GM13977 (cell line): ENCODE measurements at regions not wholly inside any gene's neighbourhood (a gene's known extent, or its start where the extent isn't known, plus 50 kb on each side); places are given as distances from the start of the nearest gene placed in this dataset.

Experiments used
- DNase-seq: peaks from one replicate; pipeline ENCODE4 v3.0.0; 2012; ENCODE audit warnings: low spot score
- in situ Hi-C: fragments of 300-500 bp; cut with MboI; formaldehyde crosslinking; loops from one replicate; pipeline ENCODE4 v1.12.0; 2022; ENCODE audit warnings: low sequenced_read_pairs, low pct_unique_long_range_greater_than_20kb, mixed read lengths, inconsistent platforms; ENCODE audit not compliant: unreplicated experiment
- TF ChIP-seq, protein P1 (sequence below): IDR thresholded peaks from 2 replicates; pipeline ENCODE4 v1.5.1; 2012; ENCODE audit warnings: mild to moderate bottlenecking, control low read depth; ENCODE audit not compliant: insufficient read depth; ENCODE audit errors: extremely low read depth, missing control alignments

DNA sequence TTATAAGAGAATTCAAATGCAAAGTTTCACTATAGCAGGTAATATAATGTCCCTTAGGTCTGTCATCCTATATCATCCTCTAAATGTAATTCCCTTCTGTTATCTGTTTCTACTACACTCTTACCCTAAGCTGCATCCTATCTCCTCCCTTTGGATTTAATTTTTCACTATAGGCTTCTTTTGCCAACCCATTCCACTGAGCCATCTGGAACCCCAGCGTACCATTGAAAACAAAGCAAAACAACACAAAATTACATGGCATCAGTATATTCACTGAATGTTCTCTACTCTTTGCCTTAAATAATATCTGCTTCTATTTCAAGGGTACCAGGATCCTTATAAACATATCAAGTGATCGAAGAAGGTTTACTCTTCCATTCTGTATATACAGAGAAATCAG is 1530.2 kb upstream of the LRRTM3 start:
- in situ Hi-C loops, result no loop called here
- no peak for DNase-seq
- TF ChIP-seq, protein P1, sequence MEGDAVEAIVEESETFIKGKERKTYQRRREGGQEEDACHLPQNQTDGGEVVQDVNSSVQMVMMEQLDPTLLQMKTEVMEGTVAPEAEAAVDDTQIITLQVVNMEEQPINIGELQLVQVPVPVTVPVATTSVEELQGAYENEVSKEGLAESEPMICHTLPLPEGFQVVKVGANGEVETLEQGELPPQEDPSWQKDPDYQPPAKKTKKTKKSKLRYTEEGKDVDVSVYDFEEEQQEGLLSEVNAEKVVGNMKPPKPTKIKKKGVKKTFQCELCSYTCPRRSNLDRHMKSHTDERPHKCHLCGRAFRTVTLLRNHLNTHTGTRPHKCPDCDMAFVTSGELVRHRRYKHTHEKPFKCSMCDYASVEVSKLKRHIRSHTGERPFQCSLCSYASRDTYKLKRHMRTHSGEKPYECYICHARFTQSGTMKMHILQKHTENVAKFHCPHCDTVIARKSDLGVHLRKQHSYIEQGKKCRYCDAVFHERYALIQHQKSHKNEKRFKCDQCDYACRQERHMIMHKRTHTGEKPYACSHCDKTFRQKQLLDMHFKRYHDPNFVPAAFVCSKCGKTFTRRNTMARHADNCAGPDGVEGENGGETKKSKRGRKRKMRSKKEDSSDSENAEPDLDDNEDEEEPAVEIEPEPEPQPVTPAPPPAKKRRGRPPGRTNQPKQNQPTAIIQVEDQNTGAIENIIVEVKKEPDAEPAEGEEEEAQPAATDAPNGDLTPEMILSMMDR, result no peak

DNA sequence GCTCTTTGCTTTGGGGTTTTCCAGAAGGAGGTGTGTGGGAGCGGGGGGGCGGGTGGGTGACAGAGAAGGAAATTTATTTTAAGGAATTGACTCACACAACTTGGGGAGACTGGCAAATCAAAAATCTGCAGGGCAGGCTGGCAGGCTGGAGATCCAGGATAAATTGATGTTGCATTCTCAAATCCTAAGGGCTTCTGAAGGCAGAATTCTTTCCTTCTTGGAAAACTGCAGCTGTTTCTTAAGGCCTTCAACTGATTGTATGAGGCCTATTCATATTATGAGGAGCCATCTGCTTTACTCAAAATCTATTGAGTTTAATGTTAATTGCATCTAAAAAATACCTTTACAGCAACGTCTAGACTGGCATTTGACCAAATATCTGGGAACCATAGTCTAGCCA is 1528.8 kb upstream of the LRRTM3 start:
- DNase-seq, result no peak
- in situ Hi-C loops, result no loop called here
- TF ChIP-seq, protein P1, result no peak

DNA sequence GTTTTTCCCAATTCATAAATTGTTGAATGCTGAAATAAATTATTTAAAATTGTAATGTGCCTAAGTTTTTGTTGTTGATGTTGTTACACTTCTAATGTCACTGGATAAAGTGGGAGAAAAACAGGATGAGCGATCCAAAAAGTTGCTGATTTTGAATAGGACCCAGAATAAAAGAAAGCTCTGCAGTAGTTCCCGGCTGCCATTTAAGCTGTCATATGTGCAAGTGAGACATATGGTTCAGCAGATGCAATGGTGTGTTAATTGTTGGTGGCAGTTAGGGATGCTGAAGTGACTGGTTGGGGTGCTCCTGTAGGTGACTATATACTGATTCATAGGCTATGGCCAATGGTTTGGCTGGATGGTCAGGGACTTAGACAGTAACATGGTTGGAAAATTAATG is 1517.4 kb upstream of the LRRTM3 start:
- in situ Hi-C loops, result no loop called here
- TF ChIP-seq, protein P1, result no peak
- DNase-seq, result no peak

DNA sequence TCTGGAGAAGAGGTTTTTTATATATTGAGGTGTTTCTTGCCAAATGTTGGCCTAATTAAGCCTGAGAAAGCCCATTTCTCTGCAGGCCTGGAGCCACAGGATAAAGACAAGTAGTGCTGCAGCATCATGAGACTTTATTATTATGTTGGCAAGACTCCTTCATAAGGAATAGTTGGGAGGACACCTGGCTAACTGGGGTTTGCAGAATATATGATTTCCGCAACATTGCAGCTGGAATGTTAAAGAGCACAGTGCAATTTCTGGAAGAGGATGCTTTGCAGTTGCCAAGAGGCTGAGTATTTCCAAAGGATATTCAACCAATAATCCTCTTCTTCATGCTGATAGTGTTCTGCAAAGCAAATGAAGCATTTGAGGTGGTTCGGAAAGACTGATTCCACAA is 1512.8 kb upstream of the LRRTM3 start:
- no peak for DNase-seq
- in situ Hi-C loops, result no loop called here
- TF ChIP-seq, protein P1, result no peak

DNA sequence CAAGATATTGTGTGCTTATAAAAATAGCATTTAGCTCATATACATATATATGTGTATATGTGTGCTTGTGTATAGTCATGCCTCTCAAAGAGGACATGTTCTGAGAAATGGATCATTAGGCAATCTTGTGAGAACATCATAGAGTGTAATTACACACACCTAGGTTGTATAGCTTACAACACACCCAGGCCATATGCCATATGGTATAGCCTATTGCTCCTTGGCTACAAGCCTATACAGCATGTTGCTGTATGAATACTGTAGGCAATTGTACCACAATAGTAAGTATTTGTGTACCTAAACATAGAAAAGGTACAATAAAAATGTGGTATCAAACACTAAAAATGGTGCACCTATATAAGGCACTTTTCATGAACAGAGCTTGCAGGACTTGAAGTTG is 1510.5 kb upstream of the LRRTM3 start:
- in situ Hi-C loops, result no loop called here
- DNase-seq, result no peak
- TF ChIP-seq, protein P1, result no peak

DNA sequence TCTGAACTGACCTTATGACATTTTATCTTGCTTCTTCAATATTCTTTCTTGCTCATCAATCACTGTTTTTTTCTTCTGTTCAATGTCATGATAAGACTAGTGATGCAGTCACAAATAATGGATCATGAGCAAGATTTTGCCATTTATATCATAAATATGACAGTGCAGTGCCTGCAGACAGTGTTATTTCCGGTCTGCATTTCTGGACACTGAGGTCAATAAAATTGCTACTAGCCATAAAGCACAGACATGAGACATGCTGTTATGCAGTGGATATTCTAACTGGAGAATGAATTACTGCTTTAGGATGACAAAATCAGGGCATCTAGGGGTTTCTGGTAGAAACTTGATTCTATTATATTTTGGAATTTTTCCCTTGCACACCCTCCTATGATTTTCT is 1509.7 kb upstream of the LRRTM3 start:
- TF ChIP-seq, protein P1, result no peak
- DNase-seq, result no peak
- in situ Hi-C loops, result no loop called here

DNA sequence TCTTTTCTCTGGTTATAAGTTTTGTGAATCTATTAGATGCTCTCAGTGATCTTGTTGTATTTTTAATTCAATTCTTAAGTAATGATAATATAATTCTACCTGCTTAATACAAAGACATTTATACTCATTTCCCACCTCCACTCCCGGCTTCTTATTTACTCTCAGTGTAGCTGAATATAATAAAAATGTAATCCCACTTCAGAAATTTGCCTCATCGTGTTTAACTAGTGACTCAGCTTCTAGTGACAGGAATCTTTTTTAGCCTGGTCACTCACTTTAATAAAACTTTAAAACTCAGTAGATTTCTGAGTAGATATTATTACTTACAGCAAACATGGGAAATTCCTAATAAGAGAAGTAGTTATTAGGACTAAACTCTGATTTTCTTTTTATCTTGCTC is 1506.2 kb upstream of the LRRTM3 start:
- in situ Hi-C loops, result no loop called here
- DNase-seq, result no peak
- TF ChIP-seq, protein P1, result no peak
